OCI-LY1 (cell line): ENCODE measurements at regions not wholly inside any gene's neighbourhood (a gene's known extent, or its start where the extent isn't known, plus 50 kb on each side); places are given as distances from the start of the nearest gene placed in this dataset.

Source experiments
- H2AFZ ChIP-seq: fragments of 200-600 bp; sonication (generic), shearing (Covaris generic); 2 replicates; pipeline ENCODE4 v1.6.0; 2014; ENCODE audit warnings: antibody characterized with exemption, mild to moderate bottlenecking, low read length
- H3F3A ChIP-seq: fragments of 200-600 bp; sonication (generic), shearing (Covaris generic); 2 replicates; pipeline ENCODE4 v1.6.0; 2014; ENCODE audit warnings: mild to moderate bottlenecking, antibody characterized with exemption, low read length, moderate library complexity; ENCODE audit not compliant: insufficient read depth
- H3K27ac ChIP-seq: fragments of 200-600 bp; sonication (generic); 2 replicates; pipeline ENCODE4 v1.5.1; 2014; ENCODE audit warnings: low read length, mixed run types, mild to moderate bottlenecking, low read depth; ENCODE audit not compliant: poor library complexity, severe bottlenecking
- H3K27me3 ChIP-seq: fragments of 200-600 bp; sonication (generic); 2 replicates; pipeline ENCODE4 v1.6.0; 2014; ENCODE audit warnings: antibody characterized with exemption, mild to moderate bottlenecking, low read length, moderate library complexity; ENCODE audit not compliant: insufficient read depth
- H3K36me3 ChIP-seq: fragments of 200-600 bp; sonication (generic); 2 replicates; pipeline ENCODE4 v1.6.1; 2014; ENCODE audit warnings: mild to moderate bottlenecking, antibody characterized with exemption, low read length, moderate library complexity, mixed read lengths; ENCODE audit not compliant: insufficient read depth
- H3K4me1 ChIP-seq: fragments of 200-600 bp; sonication (generic); 2 replicates; pipeline ENCODE4 v1.5.1; 2014; ENCODE audit warnings: mild to moderate bottlenecking, low read length, moderate library complexity; ENCODE audit not compliant: insufficient read depth, severe bottlenecking
- H3K4me2 ChIP-seq: fragments of 200-600 bp; sonication (generic), shearing (Covaris generic); 2 replicates; pipeline ENCODE4 v1.6.1; 2014; ENCODE audit warnings: low read length
- H3K4me3 ChIP-seq: fragments of 200-600 bp; sonication (generic); 2 replicates; pipeline ENCODE4 v1.5.1; 2014; ENCODE audit warnings: low read length, low read depth, mild to moderate bottlenecking, mixed read lengths; ENCODE audit not compliant: poor library complexity, severe bottlenecking
- H3K79me2 ChIP-seq: fragments of 200-600 bp; shearing (Covaris generic); 2 replicates; pipeline ENCODE4 v1.6.1; 2016; ENCODE audit warnings: mixed run types, low read length, mixed read lengths; ENCODE audit not compliant: insufficient read depth
- H3K9ac ChIP-seq: fragments of 200-600 bp; sonication (generic), shearing (Covaris generic); 2 replicates; pipeline ENCODE4 v1.6.1; 2014; ENCODE audit warnings: mild to moderate bottlenecking, low read length, mixed read lengths
- H3K9me2 ChIP-seq: fragments of 200-600 bp; sonication (generic), shearing (Covaris generic); 2 replicates; pipeline ENCODE4 v1.6.1; 2014; ENCODE audit warnings: low read depth, mild to moderate bottlenecking, low read length, mixed read lengths
- H3K9me3 ChIP-seq: fragments of 200-600 bp; shearing (Covaris generic); 2 replicates; pipeline ENCODE4 v1.6.1; 2014; ENCODE audit warnings: low read length, mixed read lengths
- H4K20me1 ChIP-seq: fragments of 200-600 bp; sonication (generic), shearing (Covaris generic); 2 replicates; pipeline ENCODE4 v1.6.0; 2016; ENCODE audit warnings: mild to moderate bottlenecking, low read length; ENCODE audit not compliant: insufficient read depth
- CTCF ChIP-seq: fragments of 200-600 bp; sonication (generic), shearing (Covaris generic); IDR thresholded peaks from 2 replicates; pipeline ENCODE4 v1.5.1; 2017; ENCODE audit warnings: mild to moderate bottlenecking, antibody characterized with exemption, low read length, moderate library complexity, mixed read lengths
- EZH2 ChIP-seq: fragments of 200-600 bp; sonication (generic), shearing (Covaris generic); IDR thresholded peaks from 2 replicates; pipeline ENCODE4 v1.8.0; 2017; ENCODE audit warnings: borderline replicate concordance, mixed run types, mild to moderate bottlenecking, antibody characterized with exemption, low read length, moderate library complexity, mixed read lengths

GRCh38 chr4:125787707-125788106, 473.0 kb downstream of the FAT4 start:
- H3K79me2 ChIP-seq = no peaks in the 10 kb centered on the region
- no peak overlapping the region for H3K4me3 ChIP-seq
- H3K9ac ChIP-seq = no peak overlapping the region; the same call in 1 of the 2 replicates
- H2AFZ ChIP-seq = no peak overlapping the region
- H3K4me2 ChIP-seq = no peak overlapping the region
- no peak for TF ChIP-seq CTCF
- TF ChIP-seq EZH2 = no peak
- no peaks in the 10 kb centered on the region for H3K9me3 ChIP-seq
- H3K27ac ChIP-seq = no peak overlapping the region
- no peaks in the 10 kb centered on the region for H4K20me1 ChIP-seq
- no peaks in the 10 kb centered on the region for H3K9me2 ChIP-seq
- no peaks in the 10 kb centered on the region for H3K27me3 ChIP-seq
- H3K36me3 ChIP-seq = no peaks in the 10 kb centered on the region
- H3K4me1 ChIP-seq = no peaks in the 10 kb centered on the region
- no peaks in the 10 kb centered on the region for H3F3A ChIP-seq

GRCh38 chr4:125789023-125789422, 474.3 kb downstream of the FAT4 start:
- no peaks in the 10 kb centered on the region for H3K4me1 ChIP-seq
- H3K4me3 ChIP-seq = no peak overlapping the region
- no peak overlapping the region for H2AFZ ChIP-seq
- H3K36me3 ChIP-seq = no peaks in the 10 kb centered on the region
- TF ChIP-seq CTCF (no peak), EZH2 (no peak)
- H3K4me2 ChIP-seq = no peak overlapping the region
- H3K9ac ChIP-seq = no peak overlapping the region
- no peaks in the 10 kb centered on the region for H3K79me2 ChIP-seq
- no peaks in the 10 kb centered on the region for H3K9me3 ChIP-seq
- no peaks in the 10 kb centered on the region for H3F3A ChIP-seq
- no peaks in the 10 kb centered on the region for H4K20me1 ChIP-seq
- no peaks in the 10 kb centered on the region for H3K27me3 ChIP-seq
- H3K27ac ChIP-seq = no peak overlapping the region
- no peaks in the 10 kb centered on the region for H3K9me2 ChIP-seq

- no peaks in the 10 kb centered on the region for H3K36me3 ChIP-seq
- no peak overlapping the region for H3K4me2 ChIP-seq
- H3K27ac ChIP-seq = no peak overlapping the region
- H4K20me1 ChIP-seq = no peaks in the 10 kb centered on the region
- no peaks in the 10 kb centered on the region for H3K27me3 ChIP-seq
- H3K79me2 ChIP-seq = no peaks in the 10 kb centered on the region
- H3K9ac ChIP-seq = no peak overlapping the region
- no peaks in the 10 kb centered on the region for H3K4me1 ChIP-seq
- H3F3A ChIP-seq = no peaks in the 10 kb centered on the region
- H3K4me3 ChIP-seq = no peak overlapping the region
- no peak for TF ChIP-seq EZH2
- TF ChIP-seq CTCF = no peak
- no peaks in the 10 kb centered on the region for H3K9me2 ChIP-seq
- no peaks in the 10 kb centered on the region for H3K9me3 ChIP-seq
- no peak overlapping the region for H2AFZ ChIP-seq
Observed at GRCh38 chr4:125791896-125792295, 477.1 kb downstream of the FAT4 start.
